ENCODE measurements at regions not wholly inside any gene's neighbourhood (a gene's known extent, or its start where the extent isn't known, plus 50 kb on each side); places are given as distances from the start of the nearest gene placed in this dataset.
"Not testable (repeated sequence)": the region's sequence is repeated elsewhere in the genome, so short reads cannot be mapped to it uniquely, and the experiment has no call there.

GRCh38 chr2:208686665-208687064 is 280.1 kb downstream of the PTH2R start:
- DNase-seq: no peak

GRCh38 chr2:208687720-208688119 is 281.1 kb downstream of the PTH2R start:
- DNase-seq: not testable (repeated sequence)

GRCh38 chr2:208698114-208698513 is 291.5 kb downstream of the PTH2R start:
- no peak for DNase-seq

GRCh38 chr2:208708486-208708885 is 301.9 kb downstream of the PTH2R start:
- no peak for DNase-seq

GRCh38 chr2:208711598-208711997 is 305.0 kb downstream of the PTH2R start:
- no peak for DNase-seq

- no peak for DNase-seq
Observed at GRCh38 chr2:208713066-208713745, 306.6 kb downstream of the PTH2R start.

- no peak for DNase-seq
Observed at GRCh38 chr2:208718828-208719227, 312.2 kb downstream of the PTH2R start.

GRCh38 chr2:208722731-208723130 is 316.1 kb downstream of the PTH2R start:
- DNase-seq: no peak

- no peak for DNase-seq
Observed at GRCh38 chr2:208725280-208725679, 318.7 kb downstream of the PTH2R start.

GRCh38 chr2:208726242-208726641 is 319.6 kb downstream of the PTH2R start:
- DNase-seq: no peak

GRCh38 chr2:208751663-208752415 is 345.2 kb downstream of the PTH2R start:
- not testable (repeated sequence) for DNase-seq

- no peak for DNase-seq
Observed at GRCh38 chr2:208757364-208757763, 350.8 kb downstream of the PTH2R start.

GRCh38 chr2:208773074-208773473 is 366.5 kb downstream of the PTH2R start:
- DNase-seq: not testable (repeated sequence)

- no peak for DNase-seq
Observed at GRCh38 chr2:208781166-208781565, 374.6 kb downstream of the PTH2R start.

GRCh38 chr2:208782097-208782496 is 375.5 kb downstream of the PTH2R start:
- no peak for DNase-seq

GRCh38 chr2:208783184-208783583 is 376.6 kb downstream of the PTH2R start:
- no peak for DNase-seq

GRCh38 chr2:208784774-208785173 is 378.2 kb downstream of the PTH2R start:
- DNase-seq: not testable (repeated sequence)

- DNase-seq: no peak
Observed at GRCh38 chr2:208791257-208791656, 384.7 kb downstream of the PTH2R start.

- no peak for DNase-seq
Observed at GRCh38 chr2:208792766-208793165, 386.2 kb downstream of the PTH2R start.

- no peak for DNase-seq
Observed at GRCh38 chr2:208793434-208793833, 386.8 kb downstream of the PTH2R start.

GRCh38 chr2:208794288-208794975 is 387.8 kb downstream of the PTH2R start:
- DNase-seq: no peak

- no peak for DNase-seq
Observed at GRCh38 chr2:208798698-208799097, 392.1 kb downstream of the PTH2R start.

GRCh38 chr2:208799397-208799796 is 392.8 kb downstream of the PTH2R start:
- no peak for DNase-seq

GRCh38 chr2:208800887-208801286 is 394.3 kb downstream of the PTH2R start:
- DNase-seq: not testable (repeated sequence)

All from activated naive CD4-positive, alpha-beta T cell treated with Interleukin-2 at 50 U/mL for 16 hours (primary cell).